SIG-M5 treated with dmso at 0.1 percent for 504 hours (cell line): ENCODE measurements at regions not wholly inside any gene's neighbourhood (a gene's known extent, or its start where the extent isn't known, plus 50 kb on each side); places are given as distances from the start of the nearest gene placed in this dataset.
"Not testable (repeated sequence)": the region's sequence is repeated elsewhere in the genome, so short reads cannot be mapped to it uniquely, and the experiment has no call there.

Source experiments
- DNase-seq: peaks from one replicate; lab custom pipeline; 2025; ENCODE audit not compliant: unreplicated experiment; lab: John Stamatoyannopoulos, UW

DNA sequence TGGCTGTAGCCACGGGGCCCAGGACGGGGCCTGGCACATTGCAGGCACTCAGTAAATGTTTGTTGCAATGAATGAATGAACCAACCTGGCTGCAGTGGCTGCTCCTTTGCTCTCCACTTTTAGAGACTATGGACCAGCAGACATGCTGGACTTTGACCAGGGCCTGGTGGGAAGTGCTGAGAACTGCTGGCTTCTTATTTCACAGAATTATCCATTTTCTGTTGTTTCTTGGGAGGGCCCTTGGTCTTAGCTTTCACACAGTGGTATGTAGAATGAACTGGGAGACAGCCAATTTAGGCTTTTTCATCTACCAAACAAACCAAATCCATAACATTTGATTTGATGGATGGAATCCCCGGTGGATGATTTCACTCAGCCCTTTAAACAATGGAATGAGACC, 78.0 kb upstream of the LHFPL2 start:
- no peak for DNase-seq

DNA sequence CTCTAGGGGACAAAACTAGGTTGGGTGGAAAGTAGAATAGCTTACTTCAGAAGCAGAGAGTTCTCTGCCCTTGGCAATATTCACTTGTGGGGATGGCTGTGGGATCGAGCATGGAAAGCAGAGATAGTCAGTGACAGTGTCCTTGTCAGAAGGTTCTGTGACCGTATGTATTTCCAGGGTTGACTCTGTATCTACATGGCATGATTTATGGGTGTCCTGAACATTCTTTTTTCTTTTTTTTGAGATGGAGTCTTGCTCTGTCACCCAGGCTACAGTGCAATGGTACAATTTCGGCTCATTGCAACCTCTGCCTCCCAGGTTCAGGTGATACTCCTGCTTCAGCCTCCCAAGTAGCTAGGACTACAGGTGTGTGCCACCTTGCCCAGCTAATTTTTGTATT, 77.4 kb upstream of the LHFPL2 start:
- no peak for DNase-seq

DNA sequence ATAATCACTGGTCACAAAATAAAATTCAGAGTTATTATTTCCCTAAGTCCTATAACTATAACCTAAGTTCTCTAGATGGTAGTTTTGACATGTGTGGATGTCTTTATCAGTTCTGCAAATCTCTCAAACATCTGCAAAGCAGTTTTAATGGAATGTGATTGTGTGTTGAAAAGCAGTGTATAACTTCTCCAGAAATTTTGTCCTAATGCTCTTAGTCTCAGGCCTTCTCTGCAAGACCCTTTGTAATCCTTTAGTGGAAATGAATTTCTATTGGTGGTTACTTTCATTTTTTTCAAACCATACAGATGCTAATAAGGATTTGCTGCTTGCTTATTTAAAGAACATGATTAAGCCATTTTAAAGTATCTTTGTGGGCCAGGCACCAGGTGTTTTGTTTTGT, 75.5 kb upstream of the LHFPL2 start:
- DNase-seq, result no peak

DNA sequence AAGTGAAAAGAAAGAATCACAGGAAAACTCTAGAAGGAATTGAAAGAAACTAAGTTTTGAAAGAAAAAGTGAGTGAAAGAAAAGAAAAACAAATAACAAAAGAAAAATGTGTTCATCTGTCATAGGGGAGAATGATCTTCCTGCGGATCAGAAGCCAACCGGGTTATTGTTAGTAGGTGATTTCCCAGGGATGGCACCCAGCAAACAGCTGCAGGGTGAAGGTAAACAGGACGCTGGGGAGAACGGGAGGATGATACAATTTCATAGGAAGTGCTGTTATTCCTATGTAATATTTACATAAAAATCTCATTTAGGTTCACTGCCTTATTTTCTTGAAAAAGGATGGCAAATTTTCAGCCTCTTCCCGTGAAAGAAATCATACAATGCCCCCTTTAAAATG, 72.4 kb upstream of the LHFPL2 start:
- no peak for DNase-seq

DNA sequence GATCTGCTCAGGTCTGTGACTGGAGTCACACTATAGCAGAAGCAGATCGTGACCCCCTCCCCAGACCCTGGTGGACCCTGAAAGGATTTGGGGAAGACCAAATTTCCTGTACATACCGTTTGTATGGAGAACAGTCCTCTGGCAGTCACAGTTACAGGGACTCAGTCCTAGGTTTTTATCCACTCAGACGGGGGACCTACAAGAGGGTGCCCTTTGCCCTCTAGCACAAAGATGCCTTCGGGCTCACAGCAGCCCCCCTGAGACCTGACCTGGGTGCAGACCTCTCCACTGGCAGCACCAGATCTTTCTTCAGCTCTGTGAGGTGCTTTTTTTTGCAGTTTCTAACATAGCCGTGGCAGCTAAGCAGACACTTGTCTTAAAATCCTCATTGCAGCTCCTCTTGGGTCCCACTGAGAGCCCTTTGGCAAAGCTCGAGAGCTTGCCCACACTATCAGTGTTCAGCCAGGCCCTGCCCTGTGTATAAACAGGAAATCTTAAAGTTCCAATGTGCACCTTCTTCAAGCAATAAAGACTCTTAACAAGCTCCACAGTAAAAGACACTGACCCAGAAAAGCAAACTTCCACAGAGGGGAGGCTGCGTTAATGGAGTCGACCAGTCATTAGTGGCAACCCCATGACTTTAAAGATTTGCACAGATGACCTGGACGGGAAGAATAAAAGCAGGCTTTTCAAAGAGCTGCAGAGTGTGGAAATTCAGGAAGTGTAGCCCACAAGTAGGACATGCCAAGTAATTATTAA, 71.8 kb upstream of the LHFPL2 start:
- DNase-seq, result no peak

DNA sequence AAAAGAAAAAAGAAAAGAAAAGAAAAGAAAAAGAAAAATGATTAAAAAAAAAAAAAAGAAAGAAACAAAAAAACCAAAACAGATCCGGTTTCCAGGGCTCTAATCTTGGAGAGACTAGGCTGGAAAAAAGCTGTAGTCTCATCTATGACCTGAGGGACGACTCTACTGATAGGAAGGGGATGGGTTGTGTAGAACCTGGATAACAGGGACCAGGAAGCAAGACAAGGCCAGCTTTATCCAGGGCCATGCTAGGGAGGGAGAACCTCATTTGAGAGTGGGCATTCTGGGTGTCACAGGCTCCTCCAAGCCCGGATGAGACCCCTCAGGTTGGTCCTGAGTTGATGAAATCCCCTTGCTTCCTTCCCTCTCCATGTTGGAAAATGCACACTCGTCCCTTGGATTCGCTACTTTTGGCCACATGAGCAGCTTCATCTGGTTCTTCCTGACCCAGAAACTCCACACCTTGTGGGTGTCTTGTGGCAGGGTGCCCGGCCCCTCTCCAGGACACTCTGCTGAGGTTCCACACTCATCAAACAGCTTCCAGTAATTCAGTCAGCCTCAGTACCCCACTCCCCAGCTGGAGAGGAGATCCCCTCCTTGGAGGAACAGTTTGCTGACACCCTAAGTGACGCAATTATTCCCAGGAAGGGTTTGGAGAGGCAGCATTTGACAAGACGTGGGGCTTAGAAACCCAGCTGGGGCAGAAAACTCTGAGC, 71.1 kb upstream of the LHFPL2 start:
- no peak for DNase-seq

DNA sequence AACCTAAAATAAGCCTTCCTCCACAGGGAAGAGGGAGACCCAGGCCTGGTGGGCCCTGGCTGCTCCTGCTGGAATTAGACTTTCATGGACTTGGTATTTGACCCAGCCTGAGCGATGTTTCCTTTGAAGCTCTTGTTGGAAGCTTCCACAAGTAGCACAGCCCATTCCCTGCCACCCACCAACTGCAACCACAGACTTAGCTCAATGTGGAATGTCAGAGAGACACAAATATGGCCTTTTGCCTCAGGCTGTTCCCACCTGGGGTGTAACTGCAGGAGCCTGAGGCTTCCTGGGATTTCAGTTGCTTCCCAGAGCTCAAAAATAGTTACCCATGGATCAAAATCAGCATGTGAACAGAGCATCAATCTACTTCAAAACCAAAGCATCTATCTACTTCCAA, 70.3 kb upstream of the LHFPL2 start:
- no peak for DNase-seq

DNA sequence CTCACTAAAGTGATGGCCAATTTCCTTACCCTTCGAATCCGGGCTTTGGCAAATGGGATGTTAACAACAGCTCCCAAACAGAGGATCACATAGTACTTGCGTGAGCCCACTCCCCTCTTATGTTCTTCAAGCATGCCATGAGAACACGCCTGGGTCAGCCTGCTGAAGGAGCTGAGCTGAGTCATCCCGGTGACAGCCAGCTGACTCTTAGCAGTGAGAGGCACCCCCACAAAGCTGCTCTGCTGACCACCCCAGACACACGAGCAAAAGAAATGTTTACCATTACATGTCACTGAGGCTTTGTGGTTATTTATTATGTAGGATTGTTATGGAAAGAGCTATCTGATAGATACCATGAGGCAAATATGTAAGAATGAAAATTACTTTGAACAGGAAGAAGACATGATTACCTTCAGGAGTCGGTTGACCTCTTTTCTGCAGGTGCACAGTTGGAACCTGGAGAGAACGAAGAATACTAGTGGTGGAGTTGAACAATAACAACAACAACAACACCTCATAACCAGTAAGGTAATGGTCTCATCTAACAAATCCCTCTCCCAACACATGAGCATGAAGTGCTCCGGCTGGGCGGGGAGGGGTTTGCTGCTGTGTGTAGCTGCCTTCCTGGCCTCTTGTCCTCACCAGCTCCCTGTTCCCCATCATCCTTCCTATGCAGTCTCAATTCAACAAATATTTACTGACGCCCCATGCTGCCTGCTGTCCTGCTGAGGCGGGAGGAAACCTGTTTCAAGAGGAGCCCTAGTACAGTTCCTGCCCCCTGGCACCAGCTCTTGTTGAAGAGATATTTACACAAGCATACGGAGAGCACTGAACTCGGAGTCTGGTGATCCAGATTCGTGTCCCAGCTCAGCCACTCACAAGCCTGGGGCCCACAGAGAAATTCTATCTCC, 69.4 kb upstream of the LHFPL2 start:
- DNase-seq, result no peak

DNA sequence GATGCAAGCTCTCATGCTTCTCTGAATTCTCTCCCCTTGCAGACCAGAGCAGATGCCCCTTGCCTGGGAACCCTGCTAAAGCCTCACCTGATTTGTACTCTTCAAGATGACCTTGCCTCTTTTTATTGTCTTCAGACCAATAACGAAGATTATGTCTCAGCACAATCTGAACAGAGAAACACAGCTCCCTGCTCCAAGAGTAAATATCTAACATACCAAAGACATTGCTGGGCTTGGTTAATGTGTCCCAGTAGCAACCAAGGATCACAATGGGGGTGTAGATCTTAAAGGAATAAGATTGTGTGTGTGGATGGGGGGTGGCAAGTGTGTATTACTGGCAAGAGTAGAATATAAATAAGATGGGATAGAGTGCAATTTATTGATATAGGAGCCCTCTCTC, 67.6 kb upstream of the LHFPL2 start:
- no peak for DNase-seq

DNA sequence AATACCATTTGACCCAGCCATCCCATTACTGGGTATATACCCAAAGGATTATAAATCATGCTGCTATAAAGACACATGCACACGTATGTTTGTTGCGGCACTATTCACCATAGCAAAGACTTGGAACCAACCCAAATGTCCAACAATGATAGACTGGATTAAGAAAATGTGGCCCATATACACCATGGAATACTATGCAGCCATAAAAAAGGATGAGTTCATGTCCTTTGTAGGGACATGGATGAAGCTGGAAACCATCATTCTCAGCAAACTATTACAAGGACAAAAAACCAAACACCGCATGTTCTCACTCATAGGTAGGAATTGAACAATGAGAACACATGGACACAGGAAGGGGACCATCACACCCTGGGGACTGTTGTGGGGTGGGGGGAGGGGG, 66.8 kb upstream of the LHFPL2 start:
- not testable (repeated sequence) for DNase-seq

DNA sequence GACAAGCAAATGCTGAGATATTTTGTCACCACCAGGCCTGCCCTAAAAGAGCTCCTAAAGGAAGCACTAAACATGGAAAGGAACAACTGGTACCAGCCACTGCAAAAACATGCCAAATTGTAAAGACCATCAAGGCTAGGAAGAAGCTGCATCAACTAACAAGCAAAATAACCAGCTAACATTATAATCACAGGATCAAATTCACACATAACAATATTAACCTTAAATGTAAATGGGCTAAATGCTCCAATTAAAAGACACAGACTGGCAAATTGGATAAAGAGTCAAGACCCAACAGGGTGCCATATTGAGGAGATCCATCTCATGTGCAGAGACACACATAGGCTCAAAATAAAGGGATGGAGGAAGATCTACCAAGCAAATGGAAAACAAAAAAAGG, 63.1 kb upstream of the LHFPL2 start:
- not testable (repeated sequence) for DNase-seq

DNA sequence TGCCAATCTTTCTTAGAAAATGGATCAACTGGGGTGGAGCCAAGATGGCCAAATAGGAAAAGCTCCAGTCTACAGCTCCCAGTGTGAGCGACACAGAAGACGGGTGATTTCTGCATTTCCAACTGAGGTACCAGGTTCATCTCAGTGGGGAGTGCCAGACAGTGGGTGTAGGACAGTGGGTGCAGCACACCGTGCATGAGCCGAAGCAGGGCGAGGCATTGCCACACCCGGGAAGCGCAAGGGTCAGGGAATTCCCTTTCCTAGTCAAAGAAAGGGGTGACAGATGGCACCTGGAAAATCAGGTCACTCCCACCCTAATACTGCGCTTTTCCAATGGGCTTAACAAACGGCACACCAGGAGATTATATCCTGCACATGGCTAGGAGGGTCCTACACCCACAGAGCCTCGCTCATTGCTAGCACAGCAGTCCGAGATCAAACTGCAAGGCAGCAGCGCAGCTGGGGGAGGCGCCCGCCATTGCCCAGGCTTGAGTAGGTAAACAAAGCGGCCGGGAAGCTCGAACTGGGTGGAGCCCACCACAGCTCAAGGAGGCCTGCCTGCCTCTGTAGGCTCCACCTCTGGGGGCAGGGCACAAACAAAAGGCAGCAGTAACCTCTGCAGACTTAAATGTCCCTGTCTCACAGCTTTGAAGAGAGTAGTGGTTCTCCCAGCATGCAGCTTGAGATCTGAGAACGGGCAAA, 61.3 kb upstream of the LHFPL2 start:
- not testable (repeated sequence) for DNase-seq

DNA sequence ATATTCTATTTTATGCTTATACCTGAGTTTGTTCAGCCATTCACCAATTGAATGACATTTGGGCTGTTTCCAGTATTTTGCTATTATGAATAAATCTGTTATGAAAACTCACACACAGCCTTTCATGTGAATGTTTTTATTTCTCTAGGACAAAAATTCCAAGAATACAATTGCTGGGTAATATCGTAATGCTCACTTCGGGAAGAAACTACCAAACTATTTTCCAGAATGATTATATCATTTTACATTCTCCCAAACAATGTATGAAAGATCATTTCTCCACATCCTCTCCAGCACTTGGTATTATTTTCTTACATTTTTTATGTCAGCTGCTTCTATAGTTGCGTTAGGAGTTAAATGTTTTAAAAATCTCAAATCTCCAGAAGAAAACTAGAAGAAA, 58.3 kb upstream of the LHFPL2 start:
- no peak for DNase-seq

DNA sequence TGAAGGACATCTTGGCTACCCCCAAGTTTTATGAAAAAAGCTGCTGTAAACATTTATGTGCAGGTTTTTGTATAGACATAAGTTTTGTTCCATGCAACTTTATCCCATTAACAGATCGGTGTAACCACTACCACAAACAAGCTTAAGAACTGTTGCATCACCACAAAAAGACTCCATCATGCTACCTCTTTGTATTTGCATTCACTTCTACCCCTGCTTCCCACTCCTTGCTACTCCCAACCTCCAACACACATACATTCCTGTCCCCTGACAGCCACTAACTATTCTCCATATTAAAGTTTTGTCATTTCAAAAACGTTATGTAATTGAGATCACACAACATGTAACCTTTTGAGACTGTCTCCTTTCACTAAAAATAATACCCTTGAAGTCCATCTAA, 57.8 kb upstream of the LHFPL2 start:
- DNase-seq, result no peak

DNA sequence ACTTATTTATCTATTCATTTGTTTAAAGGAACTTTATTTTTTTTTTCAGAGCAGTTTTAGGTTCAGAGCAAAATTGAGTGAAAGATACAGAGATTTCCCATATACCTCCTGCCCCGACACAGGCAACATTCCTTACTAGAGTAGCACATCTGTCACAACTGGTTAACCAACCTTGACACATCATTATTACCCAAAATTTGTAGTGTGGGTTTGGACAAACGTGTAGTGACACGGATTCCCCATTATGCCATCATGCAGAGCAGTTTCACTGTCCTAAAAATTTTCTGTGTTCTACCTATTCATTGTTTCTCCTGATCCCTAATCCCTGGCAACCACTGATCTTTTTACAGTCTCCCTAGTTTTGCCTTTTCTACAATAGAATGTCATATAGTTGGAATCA, 57.3 kb upstream of the LHFPL2 start:
- no peak for DNase-seq

DNA sequence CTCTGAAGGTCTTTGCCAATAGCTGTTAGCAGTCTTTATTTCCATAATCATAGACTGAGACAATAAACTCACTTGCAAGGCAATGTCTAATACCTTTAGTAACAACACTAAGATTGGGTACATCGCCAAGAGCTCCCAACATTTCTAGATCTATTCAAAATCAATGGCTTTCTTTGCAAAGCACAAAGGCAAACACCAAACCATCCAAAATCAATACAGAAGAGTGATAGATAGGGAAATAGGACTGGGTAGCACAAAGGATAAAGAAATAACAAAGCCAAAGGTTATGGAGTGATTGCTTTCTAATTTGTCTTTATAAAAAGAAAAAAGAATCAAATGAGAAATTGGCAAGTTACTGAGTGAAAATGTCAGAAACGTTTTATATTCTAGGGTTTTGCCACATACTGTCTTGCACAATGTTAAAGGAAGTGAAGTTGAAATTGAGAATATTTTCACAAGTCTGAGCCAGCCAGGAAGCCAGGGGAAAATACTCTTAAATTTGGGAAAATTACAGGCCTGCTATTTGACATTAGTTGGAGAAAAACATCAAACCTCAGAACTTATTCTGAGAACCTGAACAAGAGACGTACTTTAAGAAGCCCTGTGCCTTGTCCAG, 53.3 kb upstream of the LHFPL2 start:
- DNase-seq, result no peak

DNA sequence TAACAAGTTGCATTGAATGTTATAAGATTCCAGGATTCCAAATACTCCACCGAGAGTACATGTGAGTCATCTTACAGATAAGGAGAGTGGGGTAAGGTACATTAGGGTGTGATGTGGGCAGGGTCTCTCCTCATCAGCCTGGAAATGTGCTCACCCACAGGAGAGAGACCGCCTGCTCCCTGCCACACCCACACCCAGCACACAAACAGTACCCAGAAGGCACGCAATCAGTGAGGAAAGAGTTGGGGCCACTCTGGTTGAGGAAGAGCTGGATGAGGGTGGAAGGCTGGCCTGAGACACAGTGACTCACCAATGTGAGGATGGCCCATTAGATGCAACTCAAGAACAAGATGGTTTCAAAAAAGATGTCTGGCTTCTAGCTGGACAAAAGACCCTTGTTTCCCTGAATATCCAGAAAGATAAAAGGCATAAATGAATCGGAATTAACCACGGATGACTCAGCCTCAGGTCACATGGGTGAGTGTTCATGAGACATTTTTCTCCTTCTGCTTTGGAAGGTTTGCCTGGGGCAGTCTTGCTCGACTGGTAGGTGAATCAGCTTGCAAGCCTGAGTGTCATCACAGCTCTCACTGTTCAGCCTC, 51.1 kb upstream of the LHFPL2 start:
- DNase-seq, result peak; percentile 86

DNA sequence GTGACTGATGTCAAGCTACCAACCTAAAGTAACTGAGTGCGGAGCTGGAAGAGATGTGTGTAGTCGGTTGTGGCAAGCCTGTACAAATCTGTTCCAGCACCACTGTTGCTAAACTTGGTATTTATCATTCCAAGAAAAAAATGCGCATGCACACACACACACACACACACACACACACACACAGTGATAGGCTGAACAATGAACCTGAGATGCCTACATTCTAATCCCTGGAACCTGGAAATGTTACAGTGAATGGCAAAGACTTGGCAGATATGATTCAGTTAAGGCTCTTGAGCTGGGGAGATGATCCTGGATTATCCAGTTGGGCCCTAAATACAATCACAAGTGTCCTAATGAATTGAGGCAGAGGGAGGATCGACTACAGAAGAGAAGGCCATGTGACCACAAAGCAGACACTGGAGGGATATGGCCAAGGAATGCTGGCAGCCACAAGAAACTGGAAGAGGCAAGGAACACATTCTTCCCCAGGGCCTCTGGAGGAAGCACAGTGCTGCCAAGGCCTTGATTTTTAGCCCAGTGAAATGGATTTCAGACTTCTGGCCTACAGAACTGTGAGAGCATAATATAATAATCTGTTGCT, 49.7 kb upstream of the LHFPL2 start:
- no peak for DNase-seq
